PC-3 (cell line): ENCODE measurements at regions not wholly inside any gene's neighbourhood (a gene's known extent, or its start where the extent isn't known, plus 50 kb on each side); places are given as distances from the start of the nearest gene placed in this dataset.

Experiments used
- ATAC-seq: fragments of 200-7000 bp; cut with Tn5 transposase; 2 replicates; pipeline ENCODE4 v1.9.1; 2020; ENCODE audit warnings: mild to moderate bottlenecking, moderate library complexity
- BruUV-seq: library from RNA; stranded (reverse); fragments of 400-500 nt; replicated peaks from 2 replicates; lab custom pipeline; 2021; lab: Mats Ljungman, UMichigan
- CTCF ChIA-PET: fragments of 300-600 bp; sonication (Branson Sonifier 250); formaldehyde crosslinking; loops from one replicate; lab custom pipeline; 2022; ENCODE audit warnings: antibody characterized with exemption; lab: Charles Lee
- POLR2A ChIA-PET: fragments of 300-600 bp; sonication (Branson Sonifier 250); formaldehyde crosslinking; loops from one replicate; lab custom pipeline; 2022; ENCODE audit warnings: antibody characterized with exemption; ENCODE audit not compliant: unreplicated experiment; lab: Charles Lee
- DNase-seq: peaks from one replicate; pipeline ENCODE4 v3.0.0-alpha.2; 2015
- H2AFZ ChIP-seq: fragments of 300-600 bp; sonication (generic); 2 replicates; pipeline ENCODE4 v1.6.0; 2016; ENCODE audit warnings: antibody characterized with exemption, low read length
- H3F3A ChIP-seq: fragments of 300-600 bp; sonication (generic); one replicate; pipeline ENCODE4 v1.6.0; 2017; ENCODE audit warnings: antibody characterized with exemption, low read length, control low read depth, mild to moderate bottlenecking; ENCODE audit not compliant: unreplicated experiment
- H3K27ac ChIP-seq: fragments of 300-600 bp; sonication (generic); 2 replicates; pipeline ENCODE4 v1.5.1; 2016; ENCODE audit warnings: mild to moderate bottlenecking, low read length
- H3K27me3 ChIP-seq: fragments of 300-600 bp; sonication (generic); 2 replicates; pipeline ENCODE4 v1.6.1; 2016; ENCODE audit warnings: low read length, mixed read lengths
- H3K36me3 ChIP-seq: fragments of 300-600 bp; sonication (generic); 2 replicates; pipeline ENCODE4 v1.6.1; 2016; ENCODE audit warnings: low read depth, mixed run types, low read length, mixed read lengths
- H3K4me1 ChIP-seq: fragments of 300-600 bp; sonication (generic); 2 replicates; pipeline ENCODE4 v1.5.1; 2016; ENCODE audit warnings: low read length; ENCODE audit not compliant: insufficient read depth
- H3K4me2 ChIP-seq: fragments of 300-600 bp; sonication (generic); 2 replicates; pipeline ENCODE4 v1.6.0; 2016; ENCODE audit warnings: low read length
- H3K4me3 ChIP-seq: fragments of 300-600 bp; sonication (generic); 2 replicates; pipeline ENCODE4 v1.5.1; 2016; ENCODE audit warnings: mild to moderate bottlenecking, low read length, mixed read lengths
- H3K79me2 ChIP-seq: fragments of 300-600 bp; sonication (generic); 2 replicates; pipeline ENCODE4 v1.6.1; 2017; ENCODE audit warnings: low read length, mixed read lengths
- H3K9ac ChIP-seq: fragments of 300-600 bp; sonication (generic); 2 replicates; pipeline ENCODE4 v1.6.0; 2016; ENCODE audit warnings: mild to moderate bottlenecking, low read length
- H3K9me2 ChIP-seq: fragments of 300-600 bp; sonication (generic); replicated peaks from 2 replicates; pipeline ENCODE4 v1.6.1; 2016; ENCODE audit warnings: mixed run types, low read length, mixed read lengths
- H3K9me3 ChIP-seq: fragments of 300-600 bp; sonication (generic); 2 replicates; pipeline ENCODE4 v1.6.1; 2016; ENCODE audit warnings: low read length, mixed read lengths
- H4K20me1 ChIP-seq: fragments of 300-600 bp; sonication (generic); 2 replicates; pipeline ENCODE4 v1.6.1; 2016; ENCODE audit warnings: low read length, mixed read lengths
- EZH2 ChIP-seq: fragments of 300-600 bp; sonication (generic); IDR thresholded peaks from one replicate; pipeline ENCODE4 v1.6.1; 2017; ENCODE audit warnings: antibody characterized with exemption, mild to moderate bottlenecking, low read length; ENCODE audit not compliant: unreplicated experiment
- EZH2phosphoT487 ChIP-seq: fragments of 300-600 bp; sonication (generic); IDR thresholded peaks from 2 replicates; pipeline ENCODE4 v1.6.1; 2018; ENCODE audit warnings: mild to moderate bottlenecking, antibody characterized with exemption, low read length, borderline replicate concordance
- intact Hi-C: fragments of 100-400 bp; cut with micrococcal nuclease; formaldehyde crosslinking; loops from 2 replicates; pipeline ENCODE4 v1.9.0; 2023
- TF ChIP-seq, protein P1 (sequence below): fragments of 300-600 bp; sonication (generic); conservative IDR thresholded peaks from 2 replicates; pipeline ENCODE4 v1.5.1; 2017; ENCODE audit warnings: antibody characterized with exemption, low read depth, mild to moderate bottlenecking, low read length

DNA sequence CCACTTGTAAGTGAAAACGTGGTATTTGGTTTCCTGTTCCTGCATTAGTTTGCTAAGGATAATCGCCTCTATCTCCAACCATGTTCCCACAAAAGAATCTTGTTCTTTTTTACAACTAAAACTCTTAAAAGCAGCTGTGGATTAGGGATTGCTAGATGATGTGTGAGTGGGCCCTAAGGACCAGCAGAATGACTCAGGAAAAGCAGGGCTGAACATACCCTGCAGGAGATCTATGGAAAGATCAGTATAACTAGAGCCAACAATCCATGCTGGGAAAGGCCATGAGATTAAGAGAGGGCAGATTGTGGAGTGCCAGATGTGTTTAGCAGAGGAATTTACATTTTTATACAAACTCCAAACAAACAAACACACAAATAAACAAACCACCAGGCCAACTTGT, 128.4 kb upstream of the TMEM164 start:
- TF ChIP-seq EZH2phosphoT487, result no peak
- TF ChIP-seq, protein P1, sequence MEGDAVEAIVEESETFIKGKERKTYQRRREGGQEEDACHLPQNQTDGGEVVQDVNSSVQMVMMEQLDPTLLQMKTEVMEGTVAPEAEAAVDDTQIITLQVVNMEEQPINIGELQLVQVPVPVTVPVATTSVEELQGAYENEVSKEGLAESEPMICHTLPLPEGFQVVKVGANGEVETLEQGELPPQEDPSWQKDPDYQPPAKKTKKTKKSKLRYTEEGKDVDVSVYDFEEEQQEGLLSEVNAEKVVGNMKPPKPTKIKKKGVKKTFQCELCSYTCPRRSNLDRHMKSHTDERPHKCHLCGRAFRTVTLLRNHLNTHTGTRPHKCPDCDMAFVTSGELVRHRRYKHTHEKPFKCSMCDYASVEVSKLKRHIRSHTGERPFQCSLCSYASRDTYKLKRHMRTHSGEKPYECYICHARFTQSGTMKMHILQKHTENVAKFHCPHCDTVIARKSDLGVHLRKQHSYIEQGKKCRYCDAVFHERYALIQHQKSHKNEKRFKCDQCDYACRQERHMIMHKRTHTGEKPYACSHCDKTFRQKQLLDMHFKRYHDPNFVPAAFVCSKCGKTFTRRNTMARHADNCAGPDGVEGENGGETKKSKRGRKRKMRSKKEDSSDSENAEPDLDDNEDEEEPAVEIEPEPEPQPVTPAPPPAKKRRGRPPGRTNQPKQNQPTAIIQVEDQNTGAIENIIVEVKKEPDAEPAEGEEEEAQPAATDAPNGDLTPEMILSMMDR, result no peak
- no peak for TF ChIP-seq EZH2
- no peak overlapping the region for H3K4me3 ChIP-seq
- H3K9me2 ChIP-seq, result no peaks in the 10 kb centered on the region
- ATAC-seq, result no peak
- H3F3A ChIP-seq, result no peaks in the 10 kb centered on the region
- H3K79me2 ChIP-seq, result no peaks in the 10 kb centered on the region
- H3K27ac ChIP-seq, result no peak overlapping the region
- no peak for DNase-seq
- no peak overlapping the region for H2AFZ ChIP-seq
- no peak overlapping the region for H3K4me2 ChIP-seq
- no peaks in the 10 kb centered on the region; the same call in 1 of the 2 replicates for H3K4me1 ChIP-seq
- CTCF ChIA-PET, result interaction anchor here (0.6 kb wide), 1 partner anchor 337 kb away, joined by 4 read pairs; no protein-coding TSS in a partner anchor
- no peaks in the 10 kb centered on the region for H4K20me1 ChIP-seq
- no peak overlapping the region for H3K9ac ChIP-seq
- intact Hi-C loops, result no loop called here
- POLR2A ChIA-PET, result no interaction called here
- no peaks in the 10 kb centered on the region for H3K9me3 ChIP-seq
- no peaks in the 10 kb centered on the region for H3K36me3 ChIP-seq
- no peaks in the 10 kb centered on the region for H3K27me3 ChIP-seq
- BruUV-seq, result no TSS peak

DNA sequence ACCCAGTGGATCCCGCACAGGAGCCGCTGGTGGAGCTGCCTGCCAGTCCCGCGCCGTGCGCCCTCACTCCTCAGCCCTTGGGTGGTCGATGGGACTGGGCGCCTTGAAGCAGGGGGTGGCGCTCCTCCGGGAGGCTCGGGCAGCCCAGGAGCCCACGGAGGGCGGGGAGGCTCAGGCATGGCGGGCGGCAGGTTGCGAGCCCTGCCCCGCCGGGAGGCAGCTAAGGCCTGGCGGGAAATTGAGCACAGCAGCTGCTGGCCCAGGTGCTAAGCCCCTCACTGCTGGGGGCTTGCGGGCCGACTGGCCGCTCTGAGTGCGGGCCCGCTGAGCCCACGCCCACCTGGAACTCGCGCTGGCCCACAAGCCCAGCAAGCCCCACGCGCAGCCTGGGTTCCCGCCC, 127.1 kb upstream of the TMEM164 start:
- TF ChIP-seq EZH2, result no peak
- TF ChIP-seq EZH2phosphoT487, result no peak
- TF ChIP-seq, protein P1, result no peak
- BruUV-seq, result no TSS peak

DNA sequence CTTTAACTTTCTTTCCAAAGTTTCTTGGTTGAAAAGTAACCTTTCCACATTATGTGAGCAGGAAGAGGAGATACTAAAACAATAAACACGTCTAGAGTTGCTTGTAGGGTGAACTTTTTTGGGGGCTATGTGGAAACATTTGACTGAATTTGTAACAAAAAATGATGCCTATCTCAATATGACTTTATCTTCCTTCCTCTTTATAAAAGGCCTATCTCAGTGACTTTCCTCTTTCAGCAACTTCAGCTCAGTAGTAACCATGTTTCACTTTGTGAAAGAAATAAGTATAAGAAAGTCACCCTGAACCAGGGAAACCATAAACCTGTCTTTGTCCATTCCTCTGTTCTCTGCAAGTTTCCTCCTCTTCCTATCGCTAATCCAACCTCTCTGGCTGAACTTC, 124.7 kb upstream of the TMEM164 start:
- Histone ChIP-seq H3K27ac (no peak overlapping the region), H4K20me1 (no peaks in the 10 kb centered on the region), H3K27me3 (no peaks in the 10 kb centered on the region), H3K9ac (no peak overlapping the region), H2AFZ (no peak overlapping the region), H3K9me3 (no peaks in the 10 kb centered on the region), H3K9me2 (no peaks in the 10 kb centered on the region), H3K4me1 (no peaks in the 10 kb centered on the region; the same call in 1 of the 2 replicates), H3K36me3 (no peaks in the 10 kb centered on the region), H3K4me3 (no peak overlapping the region), H3K79me2 (no peaks in the 10 kb centered on the region), H3K4me2 (no peak overlapping the region), H3F3A (no peaks in the 10 kb centered on the region)
- CTCF ChIA-PET, result interaction anchor here (0.6 kb wide), 1 partner anchor 13 kb away, joined by 7 read pairs; no protein-coding TSS in a partner anchor
- POLR2A ChIA-PET, result interaction anchor here (0.7 kb wide), 1 partner anchor 342 kb away, joined by 6 read pairs; the partner anchor contains the start of gene NXT2
- BruUV-seq, result no TSS peak
- intact Hi-C loops, result no loop called here
- no peak for ATAC-seq
- DNase-seq, result no peak
- no peak for TF ChIP-seq EZH2
- TF ChIP-seq, protein P1, result no peak
- no peak for TF ChIP-seq EZH2phosphoT487

More for the DNA sequence above, 127.1 kb upstream of the TMEM164 start:
- Histone ChIP-seq H3K4me1 (no peaks in the 10 kb centered on the region; the same call in 1 of the 2 replicates), H3K4me2 (no peak overlapping the region), H3K36me3 (no peaks in the 10 kb centered on the region), H3K4me3 (no peak overlapping the region), H3K9me2 (no peaks in the 10 kb centered on the region), H3K79me2 (no peaks in the 10 kb centered on the region), H2AFZ (no peak overlapping the region), H4K20me1 (no peaks in the 10 kb centered on the region), H3K9me3 (no peaks in the 10 kb centered on the region), H3K9ac (no peak overlapping the region), H3F3A (no peaks in the 10 kb centered on the region), H3K27me3 (no peaks in the 10 kb centered on the region), H3K27ac (no peak overlapping the region)
- intact Hi-C loops, result no loop called here
- POLR2A ChIA-PET, result no interaction called here
- ATAC-seq (no peak), DNase-seq (no peak)
- CTCF ChIA-PET, result no interaction called here
